K562 (cell line): ENCODE measurements at regions not wholly inside any gene's neighbourhood (a gene's known extent, or its start where the extent isn't known, plus 50 kb on each side); places are given as distances from the start of the nearest gene placed in this dataset.
"Not testable (repeated sequence)": the region's sequence is repeated elsewhere in the genome, so short reads cannot be mapped to it uniquely, and the experiment has no call there.

Source experiments
- ATAC-seq: fragments of 200-7000 bp; cut with Tn5 transposase; 3 replicates; pipeline ENCODE4 v1.9.1; 2020; ENCODE audit warnings: moderate library complexity
- BruUV-seq: library from RNA; stranded (reverse); fragments of 400-500 nt; replicated peaks from 2 replicates; lab custom pipeline; 2021; lab: Mats Ljungman, UMichigan
- CTCF ChIA-PET: fragments of 300-600 bp; formaldehyde crosslinking; extraction: SDS; loops from one replicate; lab custom pipeline; 2021; ENCODE audit warnings: low intra/inter-chr PET ratio; lab: Yijun Ruan, JAX
- POLR2A ChIA-PET: fragments of 300-600, 350-650 bp; sonication (Branson Sonifier 250); formaldehyde crosslinking; extraction: SDS; loops from one replicate; lab custom pipeline; 2021; ENCODE audit warnings: antibody characterized with exemption, inconsistent platforms; lab: Yijun Ruan, JAX
- DNase-seq, 4 experiments: peaks; one replicate each; pipeline versions ENCODE4 v3.0.0 to v3.0.0-alpha.2; 2011 to 2018; ENCODE audit warnings: low spot score in 3 of 4, mixed read lengths in 3 of 4; ENCODE audit errors: extremely low read depth in 1 of 4
- FAIRE-seq: peaks from 2 replicates; lab custom pipeline; 2011; peaks lifted over from hg19 to GRCh38; lab: Jason Lieb, UNC
- H2AFZ ChIP-seq: 2 replicates; pipeline ENCODE4 v1.6.0; 2011; ENCODE audit warnings: low read depth, low read length, control low read depth, inconsistent platforms
- H3K27ac ChIP-seq: fragments of 200-600 bp; 3 replicates; pipeline ENCODE4 v1.8.0; 2011; ENCODE audit warnings: low read depth, mild to moderate bottlenecking, control low read depth, inconsistent platforms, low read length, moderate library complexity, mixed read lengths; ENCODE audit errors: extremely low read depth
- H3K27me3 ChIP-seq, 2 experiments: fragments of 300-600 bp in 1 of 2; 2 replicates in 1 of 2; 3 replicates in 1 of 2; pipeline versions ENCODE4 v1.6.0 to v1.8.0; 2011; ENCODE audit warnings: inconsistent platforms in 2 of 2, low read length in 2 of 2, mild to moderate bottlenecking in 1 of 2, mixed read lengths in 1 of 2, moderate library complexity in 1 of 2; ENCODE audit not compliant: control insufficient read depth in 2 of 2, insufficient read depth in 2 of 2
- H3K36me3 ChIP-seq: fragments of 300-600 bp; 3 replicates; pipeline ENCODE4 v1.8.0; 2011; ENCODE audit warnings: mild to moderate bottlenecking, low read length, inconsistent platforms; ENCODE audit not compliant: control insufficient read depth, insufficient read depth
- H3K4me1 ChIP-seq, 2 experiments: fragments of 200-600 bp in 1 of 2; replicated peaks in 1 of 2; 2 replicates in 1 of 2; 3 replicates in 1 of 2; pipeline versions ENCODE4 v1.5.1 to v1.8.0; 2011; ENCODE audit warnings: inconsistent platforms in 2 of 2, low read length in 2 of 2, mild to moderate bottlenecking in 1 of 2, mixed read lengths in 1 of 2, moderate library complexity in 1 of 2; ENCODE audit not compliant: control insufficient read depth in 2 of 2, insufficient read depth in 2 of 2
- H3K4me2 ChIP-seq: 2 replicates; pipeline ENCODE4 v1.6.1; 2011; ENCODE audit warnings: low read length, control low read depth, inconsistent platforms, mixed read lengths; ENCODE audit not compliant: insufficient read depth
- H3K4me3 ChIP-seq: fragments of 200-600 bp; sonication (generic), shearing (Covaris generic); 2 replicates; pipeline ENCODE4 v1.5.1; 2016; ENCODE audit warnings: control low read depth, inconsistent platforms
- H3K79me2 ChIP-seq: fragments of 200-600 bp; 3 replicates; pipeline ENCODE4 v1.8.0; 2011; ENCODE audit warnings: low read length, inconsistent platforms; ENCODE audit not compliant: control insufficient read depth, insufficient read depth
- H3K9ac ChIP-seq, 2 experiments: 2 replicates each; pipeline versions ENCODE4 v1.6.0 to v1.6.1; 2011; ENCODE audit warnings: low read depth in 2 of 2, low read length in 2 of 2, control low read depth in 1 of 2, inconsistent platforms in 1 of 2, mild to moderate bottlenecking in 1 of 2, mixed read lengths in 1 of 2; ENCODE audit not compliant: insufficient read depth in 1 of 2
- H3K9me1 ChIP-seq: one replicate; pipeline ENCODE4 v1.6.0; 2011; ENCODE audit warnings: inconsistent platforms, mild to moderate bottlenecking, low read length, moderate library complexity; ENCODE audit not compliant: control insufficient read depth, insufficient read depth
- H3K9me3 ChIP-seq: replicated peaks from 2 replicates; pipeline ENCODE4 v1.5.1; 2011; ENCODE audit warnings: low read depth, low read length, inconsistent platforms; ENCODE audit not compliant: control insufficient read depth, insufficient read depth
- H4K20me1 ChIP-seq: replicated peaks from 2 replicates; pipeline ENCODE4 v1.6.1; 2011; ENCODE audit warnings: low read length, inconsistent platforms, mixed read lengths; ENCODE audit not compliant: control insufficient read depth, insufficient read depth
- WGBS: fragments of 100-300 bp; shearing (Covaris generic); methylation state at CpG from one replicate; pipeline ENCODE4 v1.1.6; 2016; ENCODE audit warnings: low coverage, mixed read lengths; ENCODE audit not compliant: insufficient coverage; ENCODE audit errors: missing lambda C conversion rate; 5-methylcytosine and 5-hydroxymethylcytosine counted together
- in situ Hi-C: fragments of 300-500 bp; cut with MboI; formaldehyde crosslinking; loops from 4 replicates; pipeline ENCODE4 v1.15.0; 2018; ENCODE audit warnings: inconsistent platforms, mixed read lengths
- intact Hi-C: fragments of 100-400 bp; cut with micrococcal nuclease; formaldehyde crosslinking; loops from 2 replicates; pipeline ENCODE4 v1.14.2; 2022
- TF ChIP-seq, protein P1 (sequence below), 2 experiments: fragments of 450-650 bp; IDR thresholded peaks; 2 replicates each; pipeline ENCODE4 v1.6.1; 2018; ENCODE audit warnings: mild to moderate bottlenecking in 2 of 2, low read depth in 1 of 2; ENCODE audit not compliant: partially characterized antibody in 2 of 2

DNA sequence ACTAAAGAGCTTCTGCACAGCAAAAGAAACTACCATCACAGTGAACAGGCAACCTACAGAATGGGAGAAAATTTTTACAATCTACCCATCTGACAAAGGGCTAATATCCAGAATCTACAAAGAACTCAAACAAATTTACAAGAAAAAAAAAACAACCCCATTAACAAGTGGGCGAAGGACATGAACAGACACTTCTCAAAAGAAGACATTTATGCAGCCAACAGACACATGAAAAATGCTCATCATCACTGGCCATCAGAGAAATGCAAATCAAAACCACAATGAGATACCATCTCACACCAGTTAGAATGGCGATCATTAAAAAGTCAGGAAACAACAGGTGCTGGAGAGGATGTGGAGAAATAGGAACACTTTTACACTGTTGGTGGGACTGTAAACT is 89.9 kb upstream of the TMEM164 start:
- H3K4me1 ChIP-seq, H3K4me2 ChIP-seq, H3K9me3 ChIP-seq, POLR2A ChIA-PET, BruUV-seq, FAIRE-seq, H3K9ac ChIP-seq, DNase-seq, CTCF ChIA-PET, H2AFZ ChIP-seq, H3K27me3 ChIP-seq, H4K20me1 ChIP-seq, H3K9me1 ChIP-seq, H3K79me2 ChIP-seq, ATAC-seq, H3K36me3 ChIP-seq, H3K4me3 ChIP-seq, H3K27ac ChIP-seq: not testable (repeated sequence)
- intact Hi-C loops, result loop anchor here (10.0 kb wide), 1 partner anchor 502 kb away; no protein-coding TSS in a partner anchor
- WGBS, result 60% methylated on average over 1 of the region's 2 CpGs
- TF ChIP-seq, protein P1, sequence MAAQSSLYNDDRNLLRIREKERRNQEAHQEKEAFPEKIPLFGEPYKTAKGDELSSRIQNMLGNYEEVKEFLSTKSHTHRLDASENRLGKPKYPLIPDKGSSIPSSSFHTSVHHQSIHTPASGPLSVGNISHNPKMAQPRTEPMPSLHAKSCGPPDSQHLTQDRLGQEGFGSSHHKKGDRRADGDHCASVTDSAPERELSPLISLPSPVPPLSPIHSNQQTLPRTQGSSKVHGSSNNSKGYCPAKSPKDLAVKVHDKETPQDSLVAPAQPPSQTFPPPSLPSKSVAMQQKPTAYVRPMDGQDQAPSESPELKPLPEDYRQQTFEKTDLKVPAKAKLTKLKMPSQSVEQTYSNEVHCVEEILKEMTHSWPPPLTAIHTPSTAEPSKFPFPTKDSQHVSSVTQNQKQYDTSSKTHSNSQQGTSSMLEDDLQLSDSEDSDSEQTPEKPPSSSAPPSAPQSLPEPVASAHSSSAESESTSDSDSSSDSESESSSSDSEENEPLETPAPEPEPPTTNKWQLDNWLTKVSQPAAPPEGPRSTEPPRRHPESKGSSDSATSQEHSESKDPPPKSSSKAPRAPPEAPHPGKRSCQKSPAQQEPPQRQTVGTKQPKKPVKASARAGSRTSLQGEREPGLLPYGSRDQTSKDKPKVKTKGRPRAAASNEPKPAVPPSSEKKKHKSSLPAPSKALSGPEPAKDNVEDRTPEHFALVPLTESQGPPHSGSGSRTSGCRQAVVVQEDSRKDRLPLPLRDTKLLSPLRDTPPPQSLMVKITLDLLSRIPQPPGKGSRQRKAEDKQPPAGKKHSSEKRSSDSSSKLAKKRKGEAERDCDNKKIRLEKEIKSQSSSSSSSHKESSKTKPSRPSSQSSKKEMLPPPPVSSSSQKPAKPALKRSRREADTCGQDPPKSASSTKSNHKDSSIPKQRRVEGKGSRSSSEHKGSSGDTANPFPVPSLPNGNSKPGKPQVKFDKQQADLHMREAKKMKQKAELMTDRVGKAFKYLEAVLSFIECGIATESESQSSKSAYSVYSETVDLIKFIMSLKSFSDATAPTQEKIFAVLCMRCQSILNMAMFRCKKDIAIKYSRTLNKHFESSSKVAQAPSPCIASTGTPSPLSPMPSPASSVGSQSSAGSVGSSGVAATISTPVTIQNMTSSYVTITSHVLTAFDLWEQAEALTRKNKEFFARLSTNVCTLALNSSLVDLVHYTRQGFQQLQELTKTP (IDR thresholded peaks at IDR 0.05; ENCODE audit: low read depth in 1 of 2, partially characterized antibody in 2 of 2), result peak in 1 of 2 experiments; percentile 91
- in situ Hi-C loops, result loop anchor here (25.0 kb wide), 1 partner anchor 499 kb away; no protein-coding TSS in a partner anchor
